GM23338 (cell line): ENCODE measurements at regions not wholly inside any gene's neighbourhood (a gene's known extent, or its start where the extent isn't known, plus 50 kb on each side); places are given as distances from the start of the nearest gene placed in this dataset.

Experiments
- ATAC-seq: fragments of 200-7000 bp; cut with Tn5 transposase; 3 replicates; pipeline ENCODE4 v1.9.1; 2020
- DNase-seq: peaks from one replicate; pipeline ENCODE4 v3.0.0-alpha.2; 2015; ENCODE audit warnings: low spot score
- H2AFZ ChIP-seq: fragments of 200-600 bp; sonication (generic); 2 replicates; pipeline ENCODE4 v1.8.0; 2016; ENCODE audit warnings: antibody characterized with exemption, mild to moderate bottlenecking, moderate library complexity
- H3F3A ChIP-seq: fragments of 200-600 bp; sonication (generic); replicated peaks from 2 replicates; pipeline ENCODE4 v1.8.0; 2017; ENCODE audit warnings: antibody characterized with exemption, mixed run types, low read depth
- H3K27ac ChIP-seq: fragments of 200-600 bp; sonication (generic); 2 replicates; pipeline ENCODE4 v1.6.1; 2016; ENCODE audit warnings: low read depth
- H3K27me3 ChIP-seq: fragments of 200-600 bp; sonication (generic); 2 replicates; pipeline ENCODE4 v1.8.0; 2016; ENCODE audit warnings: mild to moderate bottlenecking, mixed run types, moderate library complexity; ENCODE audit not compliant: insufficient read depth
- H3K36me3 ChIP-seq: fragments of 200-600 bp; sonication (generic); 2 replicates; pipeline ENCODE4 v1.8.0; 2016; ENCODE audit warnings: mild to moderate bottlenecking; ENCODE audit not compliant: insufficient read depth
- H3K4me1 ChIP-seq: fragments of 200-600 bp; sonication (generic); 2 replicates; pipeline ENCODE4 v1.8.0; 2016; ENCODE audit warnings: mild to moderate bottlenecking, moderate library complexity; ENCODE audit not compliant: insufficient read depth
- H3K4me2 ChIP-seq: fragments of 200-600 bp; sonication (generic); 2 replicates; pipeline ENCODE4 v1.7.1; 2017; ENCODE audit warnings: mixed run types
- H3K4me3 ChIP-seq: fragments of 200-600 bp; sonication (generic); 2 replicates; pipeline ENCODE4 v1.6.1; 2016; ENCODE audit warnings: mixed run types
- H3K79me2 ChIP-seq: fragments of 200-600 bp; sonication (generic); replicated peaks from 2 replicates; pipeline ENCODE4 v1.8.0; 2017; ENCODE audit warnings: mild to moderate bottlenecking; ENCODE audit not compliant: insufficient read depth
- H3K9me2 ChIP-seq: fragments of 200-600 bp; sonication (generic); 2 replicates; pipeline ENCODE4 v1.8.0; 2017; ENCODE audit not compliant: insufficient read depth
- H4K20me1 ChIP-seq: fragments of 200-600 bp; sonication (generic); replicated peaks from 2 replicates; pipeline ENCODE4 v1.8.0; 2017; ENCODE audit warnings: mild to moderate bottlenecking; ENCODE audit not compliant: insufficient read depth
- H3K27ac Mint-ChIP-seq: 2 replicates; pipeline ENCODE4 v1.8.0; 2020; ENCODE audit warnings: inconsistent platforms, mild to moderate bottlenecking, moderate library complexity, mixed read lengths
- H3K27me3 Mint-ChIP-seq: 3 replicates; pipeline ENCODE4 v1.8.0; 2022; ENCODE audit warnings: low read depth, mild to moderate bottlenecking, moderate library complexity, mixed read lengths, inconsistent platforms; ENCODE audit not compliant: insufficient read depth, poor library complexity
- H3K36me3 Mint-ChIP-seq: 3 replicates; pipeline ENCODE4 v1.8.0; 2021; ENCODE audit warnings: low read depth, mild to moderate bottlenecking, inconsistent platforms, moderate library complexity, mixed read lengths
- H3K4me1 Mint-ChIP-seq: 3 replicates; pipeline ENCODE4 v1.8.0; 2020; ENCODE audit warnings: mild to moderate bottlenecking, inconsistent platforms, mixed read lengths
- H3K4me3 Mint-ChIP-seq: 3 replicates; pipeline ENCODE4 v1.8.0; 2021; ENCODE audit warnings: moderate library complexity, mild to moderate bottlenecking, inconsistent platforms, mixed read lengths
- H3K9me3 Mint-ChIP-seq: 3 replicates; pipeline ENCODE4 v1.8.0; 2020; ENCODE audit warnings: moderate library complexity, mild to moderate bottlenecking, inconsistent platforms, mixed read lengths
- CREB1 ChIP-seq: fragments of 250-450 bp; sonication (Bioruptor Pico); IDR thresholded peaks from 2 replicates; pipeline ENCODE4 v1.5.0; 2020; ENCODE audit warnings: low read depth, mild to moderate bottlenecking, moderate library complexity
- CTCF ChIP-seq, 2 experiments: fragments of 200-600 bp in 1 of 2; sonication (generic) in 1 of 2; conservative IDR thresholded peaks; 2 replicates each; pipeline versions ENCODE4 v1.5.1 to v1.6.1; 2016 to 2017; ENCODE audit warnings: antibody characterized with exemption in 2 of 2, low read depth in 2 of 2, mild to moderate bottlenecking in 2 of 2, moderate library complexity in 1 of 2
- ETS1 ChIP-seq: IDR thresholded peaks from 2 replicates; pipeline ENCODE4 v1.6.1; 2016; ENCODE audit warnings: antibody characterized with exemption
- EZH2 ChIP-seq: fragments of 200-600 bp; sonication (generic); IDR thresholded peaks from one replicate; pipeline ENCODE4 v1.8.0; 2017; ENCODE audit warnings: antibody characterized with exemption, mild to moderate bottlenecking, low read depth; ENCODE audit not compliant: unreplicated experiment
- EZH2phosphoT487 ChIP-seq: fragments of 200-600 bp; sonication (generic); IDR thresholded peaks from one replicate; pipeline ENCODE4 v1.8.1; 2018; ENCODE audit warnings: antibody characterized with exemption; ENCODE audit not compliant: unreplicated experiment
- JUNB ChIP-seq: IDR thresholded peaks from one replicate; pipeline ENCODE4 v1.6.1; 2016; ENCODE audit warnings: antibody characterized with exemption; ENCODE audit not compliant: unreplicated experiment
- NANOG ChIP-seq: IDR thresholded peaks from 2 replicates; pipeline ENCODE4 v1.6.1; 2016; ENCODE audit warnings: antibody characterized with exemption, borderline replicate concordance
- POLR2AphosphoS5 ChIP-seq: IDR thresholded peaks from 2 replicates; pipeline ENCODE4 v1.6.1; 2016; ENCODE audit warnings: antibody characterized with exemption, low read depth
- REST ChIP-seq: IDR thresholded peaks from one replicate; pipeline ENCODE4 v1.6.1; 2018; ENCODE audit warnings: antibody characterized with exemption; ENCODE audit not compliant: unreplicated experiment
- STAT1 ChIP-seq: IDR thresholded peaks from one replicate; pipeline ENCODE4 v1.6.1; 2016; ENCODE audit warnings: antibody characterized with exemption; ENCODE audit not compliant: unreplicated experiment
- ZNF114 ChIP-seq: fragments of 250-450 bp; sonication (Bioruptor Pico); IDR thresholded peaks from 2 replicates; pipeline ENCODE4 v1.5.0; 2020; ENCODE audit warnings: mild to moderate bottlenecking, moderate library complexity
- ZNF331 ChIP-seq: fragments of 250-450 bp; sonication (Bioruptor Pico); IDR thresholded peaks from 2 replicates; pipeline ENCODE4 v1.5.0; 2020; ENCODE audit warnings: low read depth, mild to moderate bottlenecking, moderate library complexity
- ZNF462 ChIP-seq: fragments of 250-450 bp; sonication (Bioruptor Pico); IDR thresholded peaks from 2 replicates; pipeline ENCODE4 v1.5.0; 2020; ENCODE audit warnings: mild to moderate bottlenecking, moderate library complexity

GRCh38 chr3:99376926-99377325 is 261.5 kb upstream of the COL8A1 start:
- Mint-ChIP-seq H3K27ac (no peak overlapping the region), H3K4me3 (no peak overlapping the region), H3K9me3 (peaks cover 3% of the 10 kb centered on the region; the same call in 2 of the 3 replicates), H3K4me1 (no peaks in the 10 kb centered on the region), H3K27me3 (peaks cover 2% of the 10 kb centered on the region), H3K36me3 (no peaks in the 10 kb centered on the region)
- no peak overlapping the region for H3K4me2 ChIP-seq
- TF ChIP-seq CREB1: no peak
- no peak for TF ChIP-seq ZNF462 (CRISPR knock-in tag)
- TF ChIP-seq POLR2AphosphoS5: no peak
- no peak for TF ChIP-seq JUNB
- no peak for TF ChIP-seq ETS1
- TF ChIP-seq REST: no peak
- no peak for TF ChIP-seq STAT1
- TF ChIP-seq EZH2phosphoT487: no peak
- TF ChIP-seq ZNF331 (CRISPR knock-in tag): no peak
- no peak for TF ChIP-seq NANOG
- no peak for TF ChIP-seq EZH2
- TF ChIP-seq ZNF114 (CRISPR knock-in tag): no peak
- no peak for TF ChIP-seq CTCF (conservative IDR thresholded peaks at IDR 0.05; ENCODE audit: low read depth in 2 of 2)
- H3K79me2 ChIP-seq: no peaks in the 10 kb centered on the region
- DNase-seq: no peak
- no peak overlapping the region for H3K4me3 ChIP-seq
- no peaks in the 10 kb centered on the region for H3K36me3 ChIP-seq
- H2AFZ ChIP-seq: no peak overlapping the region
- H4K20me1 ChIP-seq: no peaks in the 10 kb centered on the region
- H3F3A ChIP-seq: no peaks in the 10 kb centered on the region
- no peaks in the 10 kb centered on the region; the same call in 1 of the 2 replicates for H3K9me2 ChIP-seq
- no peak overlapping the region for H3K27ac ChIP-seq
- no peaks in the 10 kb centered on the region for H3K4me1 ChIP-seq
- no peak for ATAC-seq
- no peaks in the 10 kb centered on the region for H3K27me3 ChIP-seq
